ENCODE measurements at regions not wholly inside any gene's neighbourhood (a gene's known extent, or its start where the extent isn't known, plus 50 kb on each side); places are given as distances from the start of the nearest gene placed in this dataset.
"Not testable (repeated sequence)": the region's sequence is repeated elsewhere in the genome, so short reads cannot be mapped to it uniquely, and the experiment has no call there.

GRCh38 chr15:99470204-99470603 is 95.6 kb upstream of the MEF2A start:
- TF ChIP-seq CTCF, POLR2A, POLR2AphosphoS5 (IDR thresholded peaks at IDR 0.05): not testable (repeated sequence)
